K562 (cell line): ENCODE measurements at regions not wholly inside any gene's neighbourhood (a gene's known extent, or its start where the extent isn't known, plus 50 kb on each side); places are given as distances from the start of the nearest gene placed in this dataset.

Experiments
- ATAC-seq: fragments of 200-7000 bp; cut with Tn5 transposase; 3 replicates; pipeline ENCODE4 v1.9.1; 2020; ENCODE audit warnings: moderate library complexity
- BruUV-seq: library from RNA; stranded (reverse); fragments of 400-500 nt; replicated peaks from 2 replicates; lab custom pipeline; 2021; lab: Mats Ljungman, UMichigan
- CTCF ChIA-PET: fragments of 300-600 bp; formaldehyde crosslinking; extraction: SDS; loops from one replicate; lab custom pipeline; 2021; ENCODE audit warnings: low intra/inter-chr PET ratio; lab: Yijun Ruan, JAX
- POLR2A ChIA-PET: fragments of 300-600, 350-650 bp; sonication (Branson Sonifier 250); formaldehyde crosslinking; extraction: SDS; loops from one replicate; lab custom pipeline; 2021; ENCODE audit warnings: antibody characterized with exemption, inconsistent platforms; lab: Yijun Ruan, JAX
- DNase-seq, 4 experiments: peaks; one replicate each; pipeline versions ENCODE4 v3.0.0 to v3.0.0-alpha.2; 2011 to 2018; ENCODE audit warnings: low spot score in 3 of 4, mixed read lengths in 3 of 4; ENCODE audit errors: extremely low read depth in 1 of 4
- FAIRE-seq: peaks from 2 replicates; lab custom pipeline; 2011; peaks lifted over from hg19 to GRCh38; lab: Jason Lieb, UNC
- H2AFZ ChIP-seq: 2 replicates; pipeline ENCODE4 v1.6.0; 2011; ENCODE audit warnings: low read depth, low read length, control low read depth, inconsistent platforms
- H3K27ac ChIP-seq: fragments of 200-600 bp; 3 replicates; pipeline ENCODE4 v1.8.0; 2011; ENCODE audit warnings: low read depth, mild to moderate bottlenecking, control low read depth, inconsistent platforms, low read length, moderate library complexity, mixed read lengths; ENCODE audit errors: extremely low read depth
- H3K27me3 ChIP-seq, 2 experiments: fragments of 300-600 bp in 1 of 2; 2 replicates in 1 of 2; 3 replicates in 1 of 2; pipeline versions ENCODE4 v1.6.0 to v1.8.0; 2011; ENCODE audit warnings: inconsistent platforms in 2 of 2, low read length in 2 of 2, mild to moderate bottlenecking in 1 of 2, mixed read lengths in 1 of 2, moderate library complexity in 1 of 2; ENCODE audit not compliant: control insufficient read depth in 2 of 2, insufficient read depth in 2 of 2
- H3K36me3 ChIP-seq: fragments of 300-600 bp; 3 replicates; pipeline ENCODE4 v1.8.0; 2011; ENCODE audit warnings: mild to moderate bottlenecking, low read length, inconsistent platforms; ENCODE audit not compliant: control insufficient read depth, insufficient read depth
- H3K4me1 ChIP-seq, 2 experiments: fragments of 200-600 bp in 1 of 2; replicated peaks in 1 of 2; 2 replicates in 1 of 2; 3 replicates in 1 of 2; pipeline versions ENCODE4 v1.5.1 to v1.8.0; 2011; ENCODE audit warnings: inconsistent platforms in 2 of 2, low read length in 2 of 2, mild to moderate bottlenecking in 1 of 2, mixed read lengths in 1 of 2, moderate library complexity in 1 of 2; ENCODE audit not compliant: control insufficient read depth in 2 of 2, insufficient read depth in 2 of 2
- H3K4me2 ChIP-seq: 2 replicates; pipeline ENCODE4 v1.6.1; 2011; ENCODE audit warnings: low read length, control low read depth, inconsistent platforms, mixed read lengths; ENCODE audit not compliant: insufficient read depth
- H3K4me3 ChIP-seq: fragments of 200-600 bp; sonication (generic), shearing (Covaris generic); 2 replicates; pipeline ENCODE4 v1.5.1; 2016; ENCODE audit warnings: control low read depth, inconsistent platforms
- H3K79me2 ChIP-seq: fragments of 200-600 bp; 3 replicates; pipeline ENCODE4 v1.8.0; 2011; ENCODE audit warnings: low read length, inconsistent platforms; ENCODE audit not compliant: control insufficient read depth, insufficient read depth
- H3K9ac ChIP-seq, 2 experiments: 2 replicates each; pipeline versions ENCODE4 v1.6.0 to v1.6.1; 2011; ENCODE audit warnings: low read depth in 2 of 2, low read length in 2 of 2, control low read depth in 1 of 2, inconsistent platforms in 1 of 2, mild to moderate bottlenecking in 1 of 2, mixed read lengths in 1 of 2; ENCODE audit not compliant: insufficient read depth in 1 of 2
- H3K9me1 ChIP-seq: one replicate; pipeline ENCODE4 v1.6.0; 2011; ENCODE audit warnings: inconsistent platforms, mild to moderate bottlenecking, low read length, moderate library complexity; ENCODE audit not compliant: control insufficient read depth, insufficient read depth
- H3K9me3 ChIP-seq: replicated peaks from 2 replicates; pipeline ENCODE4 v1.5.1; 2011; ENCODE audit warnings: low read depth, low read length, inconsistent platforms; ENCODE audit not compliant: control insufficient read depth, insufficient read depth
- H4K20me1 ChIP-seq: replicated peaks from 2 replicates; pipeline ENCODE4 v1.6.1; 2011; ENCODE audit warnings: low read length, inconsistent platforms, mixed read lengths; ENCODE audit not compliant: control insufficient read depth, insufficient read depth
- CHD4 ChIP-seq: fragments of 200-600 bp; sonication (generic); IDR thresholded peaks from 3 replicates; pipeline ENCODE4 v1.6.1; 2012; ENCODE audit warnings: low read depth, mild to moderate bottlenecking, mixed read lengths, low read length, inconsistent platforms; ENCODE audit not compliant: insufficient read depth, insufficient replicate concordance, poor library complexity, severe bottlenecking
- HNRNPLL ChIP-seq: fragments of 200-400 bp; formaldehyde crosslinking; IDR thresholded peaks from 2 replicates; pipeline ENCODE4 v1.6.1; 2017; ENCODE audit warnings: low read length, low read depth, mild to moderate bottlenecking; ENCODE audit not compliant: poor library complexity, severe bottlenecking
- POLR2B ChIP-seq: fragments of 450-650 bp; IDR thresholded peaks from 2 replicates; pipeline ENCODE4 v1.6.1; 2018; ENCODE audit warnings: low read depth; ENCODE audit not compliant: partially characterized antibody
- SMC3 ChIP-seq: conservative IDR thresholded peaks from 2 replicates; pipeline ENCODE4 v1.6.1; 2011; ENCODE audit warnings: low read depth, low read length, improper control_type of control experiment; ENCODE audit not compliant: insufficient read depth
- ZFP36 ChIP-seq: fragments of 150-350 bp; IDR thresholded peaks from 2 replicates; pipeline ENCODE4 v1.6.1; 2018; ENCODE audit warnings: low read length, low read depth; ENCODE audit not compliant: partially characterized antibody
- ZNF586 ChIP-seq: fragments of 450-650 bp; formaldehyde crosslinking; conservative IDR thresholded peaks from 2 replicates; pipeline ENCODE4 v1.4.0; 2020; ENCODE audit warnings: mild to moderate bottlenecking, moderate library complexity
- ZNF79 ChIP-seq: fragments of 250-450 bp; sonication (Bioruptor Pico); IDR thresholded peaks from 2 replicates; pipeline ENCODE4 v1.4.0; 2020; ENCODE audit warnings: low read depth, mild to moderate bottlenecking, moderate library complexity
- WGBS: fragments of 100-300 bp; shearing (Covaris generic); methylation state at CpG from one replicate; pipeline ENCODE4 v1.1.6; 2016; ENCODE audit warnings: low coverage, mixed read lengths; ENCODE audit not compliant: insufficient coverage; ENCODE audit errors: missing lambda C conversion rate; 5-methylcytosine and 5-hydroxymethylcytosine counted together
- in situ Hi-C: fragments of 300-500 bp; cut with MboI; formaldehyde crosslinking; loops from 4 replicates; pipeline ENCODE4 v1.15.0; 2018; ENCODE audit warnings: inconsistent platforms, mixed read lengths
- intact Hi-C: fragments of 100-400 bp; cut with micrococcal nuclease; formaldehyde crosslinking; loops from 2 replicates; pipeline ENCODE4 v1.14.2; 2022
- TF ChIP-seq, protein P1 (sequence below): fragments of 250-450 bp; sonication (Bioruptor Pico); IDR thresholded peaks from 2 replicates; pipeline ENCODE4 v1.8.0; 2021; ENCODE audit warnings: moderate library complexity, mild to moderate bottlenecking, inconsistent platforms

DNA sequence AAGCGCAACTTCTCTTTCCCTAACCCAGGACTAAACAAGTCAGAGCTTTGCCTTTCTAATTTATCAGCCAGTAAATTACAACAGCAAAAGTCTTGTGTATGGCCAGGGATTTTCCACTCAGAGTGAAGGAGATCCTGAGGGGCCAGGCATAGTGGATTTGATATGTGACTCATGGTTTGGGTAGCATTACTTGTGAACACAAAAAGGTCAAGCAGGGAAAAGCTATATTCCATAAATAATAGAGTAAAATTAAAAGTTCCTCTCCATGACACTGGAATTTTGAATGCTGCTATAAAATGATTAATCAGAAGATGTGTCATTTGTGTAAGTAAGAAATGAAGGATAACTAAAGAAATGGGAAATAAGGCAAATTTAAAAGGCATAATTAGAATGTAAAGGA lies 284.8 kb downstream of the HLX start:
- TF ChIP-seq, protein P1, sequence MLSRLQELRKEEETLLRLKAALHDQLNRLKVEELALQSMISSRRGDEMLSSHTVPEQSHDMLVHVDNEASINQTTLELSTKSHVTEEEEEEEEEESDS, result no peak
- TF ChIP-seq ZFP36 (no peak), CHD4 (no peak), SMC3 (no peak), ZNF586 (CRISPR knock-in tag) (no peak), ZNF79 (CRISPR knock-in tag) (no peak), POLR2B (no peak), HNRNPLL (no peak)

More for the DNA sequence above, 284.8 kb downstream of the HLX start:
- no peak overlapping the region for H3K4me2 ChIP-seq
- H4K20me1 ChIP-seq, result no peaks in the 10 kb centered on the region
- CTCF ChIA-PET, result interaction anchor here (0.6 kb wide), 1 partner anchor 400 kb away, joined by 4 read pairs; no protein-coding TSS in a partner anchor
- no peaks in the 10 kb centered on the region for H3K79me2 ChIP-seq
- H3K27ac ChIP-seq, result no peak overlapping the region
- H3K9me3 ChIP-seq, result no peaks in the 10 kb centered on the region
- H3K9ac ChIP-seq, result no peak overlapping the region
- H2AFZ ChIP-seq, result no peak overlapping the region
- no peak for FAIRE-seq
- intact Hi-C loops, result no loop called here
- no peaks in the 10 kb centered on the region for H3K27me3 ChIP-seq
- WGBS, result 13% methylated on average over 1 of the region's 1 CpG
- no peak overlapping the region for H3K4me3 ChIP-seq
- POLR2A ChIA-PET, result interaction anchor here (0.6 kb wide), 1 partner anchor 30 kb away, joined by 5 read pairs; no protein-coding TSS in a partner anchor
- no peak for ATAC-seq
- H3K36me3 ChIP-seq, result no peaks in the 10 kb centered on the region
- H3K4me1 ChIP-seq, result no peaks in the 10 kb centered on the region
- in situ Hi-C loops, result no loop called here
- BruUV-seq, result no TSS peak
- DNase-seq, result no peak
- H3K9me1 ChIP-seq, result no peaks in the 10 kb centered on the region
